GM12878 (cell line): ENCODE measurements at regions not wholly inside any gene's neighbourhood (a gene's known extent, or its start where the extent isn't known, plus 50 kb on each side); places are given as distances from the start of the nearest gene placed in this dataset.
A peak's percentile ranks its signal among the peaks of the same experiment; 100 is the strongest.

Experiments used
- ESRRA ChIP-seq: IDR thresholded peaks from 2 replicates; pipeline ENCODE4 v1.6.1; 2012; ENCODE audit warnings: mild to moderate bottlenecking, low read length, improper control_type of control experiment
- IKZF2 ChIP-seq, 2 experiments: fragments of 450-650 bp; IDR thresholded peaks; 2 replicates each; pipeline ENCODE4 v1.6.1; 2017; ENCODE audit warnings: mild to moderate bottlenecking in 2 of 2, moderate library complexity in 2 of 2
- KDM1A ChIP-seq: fragments of 200-600 bp; sonication (generic); IDR thresholded peaks from 2 replicates; pipeline ENCODE4 v1.6.1; 2016; ENCODE audit warnings: borderline replicate concordance
- RELA ChIP-seq: fragments of 450-650 bp; IDR thresholded peaks from 2 replicates; pipeline ENCODE4 v1.8.0; 2014; ENCODE audit warnings: borderline replicate concordance; ENCODE audit not compliant: partially characterized antibody
- SMAD1 ChIP-seq: fragments of 450-650 bp; IDR thresholded peaks from 2 replicates; pipeline ENCODE4 v1.6.1; 2018; ENCODE audit warnings: mild to moderate bottlenecking, low read depth; ENCODE audit not compliant: partially characterized antibody
- SMAD5 ChIP-seq: IDR thresholded peaks from 2 replicates; pipeline ENCODE4 v1.6.1; 2016; ENCODE audit warnings: antibody characterized with exemption, low read depth
- TCF12 ChIP-seq: IDR thresholded peaks from 2 replicates; pipeline ENCODE4 v1.6.1; 2011; ENCODE audit warnings: low read depth, mild to moderate bottlenecking, low read length
- TF ChIP-seq, protein P1 (sequence below): fragments of 450-650 bp; IDR thresholded peaks from 2 replicates; pipeline ENCODE4 v1.6.1; 2014; ENCODE audit warnings: mild to moderate bottlenecking
- TF ChIP-seq, protein P2 (sequence below): fragments of 450-650 bp; IDR thresholded peaks from 2 replicates; pipeline ENCODE4 v1.6.1; 2017; ENCODE audit warnings: borderline replicate concordance
- TF ChIP-seq, protein P3 (sequence below): fragments of 450-650 bp; formaldehyde crosslinking; IDR thresholded peaks from 2 replicates; pipeline ENCODE4 v1.4.0; 2022; ENCODE audit warnings: mild to moderate bottlenecking, moderate library complexity
- TF ChIP-seq, protein P4 (sequence below): fragments of 450-650 bp; formaldehyde crosslinking; IDR thresholded peaks from 2 replicates; pipeline ENCODE4 v1.5.0; 2022; ENCODE audit warnings: mild to moderate bottlenecking, missing genetic modification characterization
- TF ChIP-seq, protein P5 (sequence below): fragments of 450-650 bp; IDR thresholded peaks from 2 replicates; pipeline ENCODE4 v1.6.1; 2018; ENCODE audit warnings: mild to moderate bottlenecking, low read depth, moderate library complexity; ENCODE audit not compliant: partially characterized antibody
- TF ChIP-seq, protein P6 (sequence below): fragments of 450-650 bp; IDR thresholded peaks from 2 replicates; pipeline ENCODE4 v1.6.1; 2016; ENCODE audit warnings: mild to moderate bottlenecking, moderate library complexity, borderline replicate concordance

DNA sequence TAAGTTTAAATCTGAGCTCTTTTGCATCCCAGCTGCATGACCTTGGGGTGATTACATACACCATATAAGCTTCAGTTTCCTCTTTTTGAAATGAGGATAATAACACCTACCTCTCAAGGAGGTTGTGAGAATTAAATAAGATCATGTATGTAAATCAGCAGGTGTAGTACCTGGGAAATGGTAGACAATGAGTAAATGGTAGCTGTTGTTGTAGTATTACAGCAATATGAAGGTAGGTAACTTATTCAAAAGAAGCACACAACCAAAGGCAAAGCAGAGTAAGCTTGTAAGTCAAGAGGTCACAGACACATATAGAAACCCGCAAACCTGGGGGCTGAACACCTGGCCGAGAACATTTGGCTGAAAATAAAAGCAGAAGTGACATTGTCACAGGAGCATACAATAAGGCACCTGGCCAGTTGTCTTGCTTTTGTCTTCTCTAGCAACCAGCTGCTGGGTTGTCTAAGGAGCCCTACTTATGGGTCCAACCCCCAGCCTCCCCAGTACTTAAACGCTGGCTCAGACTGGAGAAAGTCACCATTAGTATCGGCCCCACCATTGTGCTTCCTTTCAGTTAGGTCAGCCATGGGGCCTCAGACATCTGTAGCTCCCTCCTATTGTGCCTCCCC, 203.6 kb upstream of the MKLN1 start (continued):
- TF ChIP-seq KDM1A (no peak), IKZF2 (IDR thresholded peaks at IDR 0.05) (peak; percentile 78 to 85), SMAD1 (peak; percentile 22), RELA (no peak), TCF12 (peak; percentile 100), SMAD5 (no peak), ESRRA (peak; percentile 61; the same call in 1 of the 2 replicates)
- TF ChIP-seq, protein P1, sequence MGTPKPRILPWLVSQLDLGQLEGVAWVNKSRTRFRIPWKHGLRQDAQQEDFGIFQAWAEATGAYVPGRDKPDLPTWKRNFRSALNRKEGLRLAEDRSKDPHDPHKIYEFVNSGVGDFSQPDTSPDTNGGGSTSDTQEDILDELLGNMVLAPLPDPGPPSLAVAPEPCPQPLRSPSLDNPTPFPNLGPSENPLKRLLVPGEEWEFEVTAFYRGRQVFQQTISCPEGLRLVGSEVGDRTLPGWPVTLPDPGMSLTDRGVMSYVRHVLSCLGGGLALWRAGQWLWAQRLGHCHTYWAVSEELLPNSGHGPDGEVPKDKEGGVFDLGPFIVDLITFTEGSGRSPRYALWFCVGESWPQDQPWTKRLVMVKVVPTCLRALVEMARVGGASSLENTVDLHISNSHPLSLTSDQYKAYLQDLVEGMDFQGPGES, result no peak
- TF ChIP-seq, protein P2, sequence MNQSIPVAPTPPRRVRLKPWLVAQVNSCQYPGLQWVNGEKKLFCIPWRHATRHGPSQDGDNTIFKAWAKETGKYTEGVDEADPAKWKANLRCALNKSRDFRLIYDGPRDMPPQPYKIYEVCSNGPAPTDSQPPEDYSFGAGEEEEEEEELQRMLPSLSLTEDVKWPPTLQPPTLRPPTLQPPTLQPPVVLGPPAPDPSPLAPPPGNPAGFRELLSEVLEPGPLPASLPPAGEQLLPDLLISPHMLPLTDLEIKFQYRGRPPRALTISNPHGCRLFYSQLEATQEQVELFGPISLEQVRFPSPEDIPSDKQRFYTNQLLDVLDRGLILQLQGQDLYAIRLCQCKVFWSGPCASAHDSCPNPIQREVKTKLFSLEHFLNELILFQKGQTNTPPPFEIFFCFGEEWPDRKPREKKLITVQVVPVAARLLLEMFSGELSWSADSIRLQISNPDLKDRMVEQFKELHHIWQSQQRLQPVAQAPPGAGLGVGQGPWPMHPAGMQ, result no peak
- TF ChIP-seq, protein P3, sequence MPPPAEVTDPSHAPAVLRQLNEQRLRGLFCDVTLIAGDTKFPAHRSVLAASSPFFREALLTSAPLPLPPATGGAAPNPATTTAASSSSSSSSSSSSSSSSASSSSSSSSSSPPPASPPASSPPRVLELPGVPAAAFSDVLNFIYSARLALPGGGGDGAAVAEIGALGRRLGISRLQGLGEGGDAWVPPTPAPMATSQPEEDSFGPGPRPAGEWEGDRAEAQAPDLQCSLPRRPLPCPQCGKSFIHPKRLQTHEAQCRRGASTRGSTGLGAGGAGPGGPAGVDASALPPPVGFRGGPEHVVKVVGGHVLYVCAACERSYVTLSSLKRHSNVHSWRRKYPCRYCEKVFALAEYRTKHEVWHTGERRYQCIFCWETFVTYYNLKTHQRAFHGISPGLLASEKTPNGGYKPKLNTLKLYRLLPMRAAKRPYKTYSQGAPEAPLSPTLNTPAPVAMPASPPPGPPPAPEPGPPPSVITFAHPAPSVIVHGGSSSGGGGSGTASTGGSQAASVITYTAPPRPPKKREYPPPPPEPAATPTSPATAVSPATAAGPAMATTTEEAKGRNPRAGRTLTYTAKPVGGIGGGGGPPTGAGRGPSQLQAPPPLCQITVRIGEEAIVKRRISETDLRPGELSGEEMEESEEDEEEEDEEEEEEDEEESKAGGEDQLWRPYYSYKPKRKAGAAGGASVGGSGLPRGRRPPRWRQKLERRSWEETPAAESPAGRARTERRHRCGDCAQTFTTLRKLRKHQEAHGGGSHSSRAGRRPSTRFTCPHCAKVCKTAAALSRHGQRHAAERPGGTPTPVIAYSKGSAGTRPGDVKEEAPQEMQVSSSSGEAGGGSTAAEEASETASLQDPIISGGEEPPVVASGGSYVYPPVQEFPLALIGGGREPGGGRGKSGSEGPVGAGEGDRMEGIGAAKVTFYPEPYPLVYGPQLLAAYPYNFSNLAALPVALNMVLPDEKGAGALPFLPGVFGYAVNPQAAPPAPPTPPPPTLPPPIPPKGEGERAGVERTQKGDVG (CRISPR knock-in tag), result no peak
- TF ChIP-seq, protein P4, sequence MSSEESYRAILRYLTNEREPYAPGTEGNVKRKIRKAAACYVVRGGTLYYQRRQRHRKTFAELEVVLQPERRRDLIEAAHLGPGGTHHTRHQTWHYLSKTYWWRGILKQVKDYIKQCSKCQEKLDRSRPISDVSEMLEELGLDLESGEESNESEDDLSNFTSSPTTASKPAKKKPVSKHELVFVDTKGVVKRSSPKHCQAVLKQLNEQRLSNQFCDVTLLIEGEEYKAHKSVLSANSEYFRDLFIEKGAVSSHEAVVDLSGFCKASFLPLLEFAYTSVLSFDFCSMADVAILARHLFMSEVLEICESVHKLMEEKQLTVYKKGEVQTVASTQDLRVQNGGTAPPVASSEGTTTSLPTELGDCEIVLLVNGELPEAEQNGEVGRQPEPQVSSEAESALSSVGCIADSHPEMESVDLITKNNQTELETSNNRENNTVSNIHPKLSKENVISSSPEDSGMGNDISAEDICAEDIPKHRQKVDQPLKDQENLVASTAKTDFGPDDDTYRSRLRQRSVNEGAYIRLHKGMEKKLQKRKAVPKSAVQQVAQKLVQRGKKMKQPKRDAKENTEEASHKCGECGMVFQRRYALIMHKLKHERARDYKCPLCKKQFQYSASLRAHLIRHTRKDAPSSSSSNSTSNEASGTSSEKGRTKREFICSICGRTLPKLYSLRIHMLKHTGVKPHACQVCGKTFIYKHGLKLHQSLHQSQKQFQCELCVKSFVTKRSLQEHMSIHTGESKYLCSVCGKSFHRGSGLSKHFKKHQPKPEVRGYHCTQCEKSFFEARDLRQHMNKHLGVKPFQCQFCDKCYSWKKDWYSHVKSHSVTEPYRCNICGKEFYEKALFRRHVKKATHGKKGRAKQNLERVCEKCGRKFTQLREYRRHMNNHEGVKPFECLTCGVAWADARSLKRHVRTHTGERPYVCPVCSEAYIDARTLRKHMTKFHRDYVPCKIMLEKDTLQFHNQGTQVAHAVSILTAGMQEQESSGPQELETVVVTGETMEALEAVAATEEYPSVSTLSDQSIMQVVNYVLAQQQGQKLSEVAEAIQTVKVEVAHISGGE (CRISPR knock-in tag), result no peak
- TF ChIP-seq, protein P5, sequence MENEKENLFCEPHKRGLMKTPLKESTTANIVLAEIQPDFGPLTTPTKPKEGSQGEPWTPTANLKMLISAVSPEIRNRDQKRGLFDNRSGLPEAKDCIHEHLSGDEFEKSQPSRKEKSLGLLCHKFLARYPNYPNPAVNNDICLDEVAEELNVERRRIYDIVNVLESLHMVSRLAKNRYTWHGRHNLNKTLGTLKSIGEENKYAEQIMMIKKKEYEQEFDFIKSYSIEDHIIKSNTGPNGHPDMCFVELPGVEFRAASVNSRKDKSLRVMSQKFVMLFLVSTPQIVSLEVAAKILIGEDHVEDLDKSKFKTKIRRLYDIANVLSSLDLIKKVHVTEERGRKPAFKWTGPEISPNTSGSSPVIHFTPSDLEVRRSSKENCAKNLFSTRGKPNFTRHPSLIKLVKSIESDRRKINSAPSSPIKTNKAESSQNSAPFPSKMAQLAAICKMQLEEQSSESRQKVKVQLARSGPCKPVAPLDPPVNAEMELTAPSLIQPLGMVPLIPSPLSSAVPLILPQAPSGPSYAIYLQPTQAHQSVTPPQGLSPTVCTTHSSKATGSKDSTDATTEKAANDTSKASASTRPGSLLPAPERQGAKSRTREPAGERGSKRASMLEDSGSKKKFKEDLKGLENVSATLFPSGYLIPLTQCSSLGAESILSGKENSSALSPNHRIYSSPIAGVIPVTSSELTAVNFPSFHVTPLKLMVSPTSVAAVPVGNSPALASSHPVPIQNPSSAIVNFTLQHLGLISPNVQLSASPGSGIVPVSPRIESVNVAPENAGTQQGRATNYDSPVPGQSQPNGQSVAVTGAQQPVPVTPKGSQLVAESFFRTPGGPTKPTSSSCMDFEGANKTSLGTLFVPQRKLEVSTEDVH, result peak; percentile 15
- TF ChIP-seq, protein P6, sequence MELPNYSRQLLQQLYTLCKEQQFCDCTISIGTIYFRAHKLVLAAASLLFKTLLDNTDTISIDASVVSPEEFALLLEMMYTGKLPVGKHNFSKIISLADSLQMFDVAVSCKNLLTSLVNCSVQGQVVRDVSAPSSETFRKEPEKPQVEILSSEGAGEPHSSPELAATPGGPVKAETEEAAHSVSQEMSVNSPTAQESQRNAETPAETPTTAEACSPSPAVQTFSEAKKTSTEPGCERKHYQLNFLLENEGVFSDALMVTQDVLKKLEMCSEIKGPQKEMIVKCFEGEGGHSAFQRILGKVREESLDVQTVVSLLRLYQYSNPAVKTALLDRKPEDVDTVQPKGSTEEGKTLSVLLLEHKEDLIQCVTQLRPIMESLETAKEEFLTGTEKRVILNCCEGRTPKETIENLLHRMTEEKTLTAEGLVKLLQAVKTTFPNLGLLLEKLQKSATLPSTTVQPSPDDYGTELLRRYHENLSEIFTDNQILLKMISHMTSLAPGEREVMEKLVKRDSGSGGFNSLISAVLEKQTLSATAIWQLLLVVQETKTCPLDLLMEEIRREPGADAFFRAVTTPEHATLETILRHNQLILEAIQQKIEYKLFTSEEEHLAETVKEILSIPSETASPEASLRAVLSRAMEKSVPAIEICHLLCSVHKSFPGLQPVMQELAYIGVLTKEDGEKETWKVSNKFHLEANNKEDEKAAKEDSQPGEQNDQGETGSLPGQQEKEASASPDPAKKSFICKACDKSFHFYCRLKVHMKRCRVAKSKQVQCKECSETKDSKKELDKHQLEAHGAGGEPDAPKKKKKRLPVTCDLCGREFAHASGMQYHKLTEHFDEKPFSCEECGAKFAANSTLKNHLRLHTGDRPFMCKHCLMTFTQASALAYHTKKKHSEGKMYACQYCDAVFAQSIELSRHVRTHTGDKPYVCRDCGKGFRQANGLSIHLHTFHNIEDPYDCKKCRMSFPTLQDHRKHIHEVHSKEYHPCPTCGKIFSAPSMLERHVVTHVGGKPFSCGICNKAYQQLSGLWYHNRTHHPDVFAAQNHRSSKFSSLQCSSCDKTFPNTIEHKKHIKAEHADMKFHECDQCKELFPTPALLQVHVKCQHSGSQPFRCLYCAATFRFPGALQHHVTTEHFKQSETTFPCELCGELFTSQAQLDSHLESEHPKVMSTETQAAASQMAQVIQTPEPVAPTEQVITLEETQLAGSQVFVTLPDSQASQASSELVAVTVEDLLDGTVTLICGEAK, result no peak
